ENCODE measurements at regions not wholly inside any gene's neighbourhood (a gene's known extent, or its start where the extent isn't known, plus 50 kb on each side); places are given as distances from the start of the nearest gene placed in this dataset.

- no peak for DNase-seq
These were observed 71.0 kb upstream of the WDR26 start for GRCh38 chr1:224505454-224506093.

GRCh38 chr1:224506141-224506814 is 71.7 kb upstream of the WDR26 start:
- DNase-seq = no peak

GRCh38 chr1:224507771-224508523 is 73.3 kb upstream of the WDR26 start:
- no peak for DNase-seq

GRCh38 chr1:224509907-224510306 is 75.3 kb upstream of the WDR26 start:
- DNase-seq = no peak

GRCh38 chr1:224510880-224511645 is 76.5 kb upstream of the WDR26 start:
- no peak for DNase-seq

- no peak for DNase-seq
These were observed 78.1 kb upstream of the WDR26 start for GRCh38 chr1:224512600-224513151.

GRCh38 chr1:224513383-224513782 is 78.8 kb upstream of the WDR26 start:
- DNase-seq = no peak

GRCh38 chr1:224513787-224514209 is 79.2 kb upstream of the WDR26 start:
- DNase-seq = no peak

- DNase-seq = no peak
These were observed 82.6 kb upstream of the WDR26 start for GRCh38 chr1:224517171-224517570.

GRCh38 chr1:224518528-224518927 is 83.9 kb upstream of the WDR26 start:
- no peak for DNase-seq

GRCh38 chr1:224519874-224520273 is 85.3 kb upstream of the WDR26 start:
- DNase-seq = no peak

GRCh38 chr1:224520808-224521207 is 86.2 kb upstream of the WDR26 start:
- no peak for DNase-seq

- no peak for DNase-seq
These were observed 87.5 kb upstream of the WDR26 start for GRCh38 chr1:224521904-224522734.

GRCh38 chr1:224523676-224524075 is 89.1 kb upstream of the WDR26 start:
- DNase-seq = no peak

- no peak for DNase-seq
These were observed 90.1 kb upstream of the WDR26 start for GRCh38 chr1:224524679-224525078.

GRCh38 chr1:224525411-224526040 is 90.6 kb upstream of the CNIH3 start:
- DNase-seq = no peak

GRCh38 chr1:224526771-224527170 is 89.3 kb upstream of the CNIH3 start:
- DNase-seq = no peak

GRCh38 chr1:224528900-224529299 is 87.2 kb upstream of the CNIH3 start:
- DNase-seq = no peak

- DNase-seq = no peak
These were observed 86.3 kb upstream of the CNIH3 start for GRCh38 chr1:224529844-224530243.

- no peak for DNase-seq
These were observed 82.6 kb upstream of the CNIH3 start for GRCh38 chr1:224533517-224533916.

- peak; percentile 16 for DNase-seq
These were observed 81.4 kb upstream of the CNIH3 start for GRCh38 chr1:224534731-224535130.

GRCh38 chr1:224535641-224536040 is 80.5 kb upstream of the CNIH3 start:
- no peak for DNase-seq

Data from NCI-H187 treated with DMSO at 0.1 percent for 48 hours (cell line).